ENCODE measurements at regions not wholly inside any gene's neighbourhood (a gene's known extent, or its start where the extent isn't known, plus 50 kb on each side); places are given as distances from the start of the nearest gene placed in this dataset.
A peak's percentile ranks its signal among the peaks of the same experiment; 100 is the strongest.

- peak; percentile 44 for TF ChIP-seq CTCF (IDR thresholded peaks at IDR 0.05; ENCODE audit: low read depth, low read length, poor library complexity, severe bottlenecking)
- TF ChIP-seq EZH2phosphoT487 (IDR thresholded peaks at IDR 0.05; ENCODE audit: borderline replicate concordance, low read length), result no peak
Observed at GRCh38 chr13:40146063-40146462, 490.6 kb downstream of the COG6 start.
